Nephron (organoid): ENCODE measurements at regions not wholly inside any gene's neighbourhood (a gene's known extent, or its start where the extent isn't known, plus 50 kb on each side); places are given as distances from the start of the nearest gene placed in this dataset.

Experiments
- H3K27ac Mint-ChIP-seq, 3 experiments: 2 replicates each; pipeline ENCODE4 v1.8.0; 2020; ENCODE audit warnings: mixed read lengths in 3 of 3, mild to moderate bottlenecking in 2 of 3, moderate library complexity in 1 of 3
- H3K27me3 Mint-ChIP-seq: 2 replicates; pipeline ENCODE4 v1.8.0; 2021; ENCODE audit warnings: low read depth, mild to moderate bottlenecking, moderate library complexity, mixed read lengths
- H3K36me3 Mint-ChIP-seq: 2 replicates; pipeline ENCODE4 v1.8.0; 2020; ENCODE audit warnings: low read depth, mixed read lengths
- H3K4me1 Mint-ChIP-seq: 2 replicates; pipeline ENCODE4 v1.8.0; 2020; ENCODE audit warnings: mixed read lengths
- H3K4me3 Mint-ChIP-seq, 3 experiments: 2 replicates each; pipeline ENCODE4 v1.8.0; 2020; ENCODE audit warnings: mild to moderate bottlenecking in 3 of 3, mixed read lengths in 3 of 3, moderate library complexity in 2 of 3
- H3K9me3 Mint-ChIP-seq: 2 replicates; pipeline ENCODE4 v1.8.0; 2020; ENCODE audit warnings: mixed read lengths
- CTCF ChIP-seq, 3 experiments: fragments of 200-600 bp; sonication (generic); IDR thresholded peaks; one replicate each; pipeline ENCODE4 v1.5.0; 2021; ENCODE audit warnings: antibody characterized with exemption in 3 of 3; ENCODE audit not compliant: unreplicated experiment in 3 of 3

GRCh38 chr6:130274007-130274406 lies 51.3 kb upstream of the SAMD3 start:
- no peaks in the 10 kb centered on the region for H3K27me3 Mint-ChIP-seq
- H3K36me3 Mint-ChIP-seq, result no peaks in the 10 kb centered on the region
- H3K4me1 Mint-ChIP-seq, result no peaks in the 10 kb centered on the region
- no peak overlapping the region for H3K27ac Mint-ChIP-seq
- no peak for TF ChIP-seq CTCF (IDR thresholded peaks at IDR 0.05; ENCODE audit: unreplicated experiment in 3 of 3)
- H3K4me3 Mint-ChIP-seq, result no peak overlapping the region
- H3K9me3 Mint-ChIP-seq, result peaks cover 31% of the 10 kb centered on the region
